Fibroblast of skin of right quadriceps (primary cell): ENCODE measurements at regions not wholly inside any gene's neighbourhood (a gene's known extent, or its start where the extent isn't known, plus 50 kb on each side); places are given as distances from the start of the nearest gene placed in this dataset.
"Not testable (repeated sequence)": the region's sequence is repeated elsewhere in the genome, so short reads cannot be mapped to it uniquely, and the experiment has no call there.

Experiments used
- DNase-seq: peaks from one replicate; pipeline ENCODE4 v3.0.0-alpha.2; 2013

- not testable (repeated sequence) for DNase-seq
Measured at GRCh38 chr10:47622719-47623118, 99.3 kb upstream of the AGAP9 start.

GRCh38 chr10:47619300-47620012 is 96.0 kb upstream of the AGAP9 start:
- DNase-seq, result peak; percentile 0

- DNase-seq, result not testable (repeated sequence)
Measured at GRCh38 chr10:47609311-47609710, 85.9 kb upstream of the AGAP9 start.

GRCh38 chr10:47605791-47606773 is 82.6 kb upstream of the AGAP9 start:
- not testable (repeated sequence) for DNase-seq

- DNase-seq, result not testable (repeated sequence)
Measured at GRCh38 chr10:47600604-47601003, 77.2 kb upstream of the AGAP9 start.

- DNase-seq, result not testable (repeated sequence)
Measured at GRCh38 chr10:47600127-47600526, 76.7 kb upstream of the AGAP9 start.

- not testable (repeated sequence) for DNase-seq
Measured at GRCh38 chr10:47599657-47600056, 76.2 kb upstream of the AGAP9 start.

GRCh38 chr10:47593805-47594204 is 70.4 kb upstream of the AGAP9 start:
- DNase-seq, result not testable (repeated sequence)

GRCh38 chr10:47593129-47593528 is 69.7 kb upstream of the AGAP9 start:
- DNase-seq, result not testable (repeated sequence)

- not testable (repeated sequence) for DNase-seq
Measured at GRCh38 chr10:47590956-47591355, 67.5 kb upstream of the AGAP9 start.

- not testable (repeated sequence) for DNase-seq
Measured at GRCh38 chr10:47590534-47590933, 67.1 kb upstream of the AGAP9 start.

- not testable (repeated sequence) for DNase-seq
Measured at GRCh38 chr10:47582051-47582450, 58.6 kb upstream of the AGAP9 start.

- DNase-seq, result not testable (repeated sequence)
Measured at GRCh38 chr10:47580063-47580462, 56.6 kb upstream of the AGAP9 start.

- not testable (repeated sequence) for DNase-seq
Measured at GRCh38 chr10:47578547-47578946, 55.1 kb upstream of the AGAP9 start.
